Astrocyte of the cerebellum (primary cell): ENCODE measurements at regions not wholly inside any gene's neighbourhood (a gene's known extent, or its start where the extent isn't known, plus 50 kb on each side); places are given as distances from the start of the nearest gene placed in this dataset.

Experiments
- DNase-seq: peaks from one replicate; pipeline ENCODE4 v3.0.0-alpha.2; 2011; ENCODE audit warnings: low read depth
- H3K4me3 ChIP-seq: 2 replicates; pipeline ENCODE4 v1.5.1; 2011; ENCODE audit warnings: mild to moderate bottlenecking, low read depth, low read length, moderate library complexity
- in situ Hi-C: cut with HindIII; loops from 2 replicates; pipeline ENCODE4 v1.10.0; 2017; ENCODE audit warnings: low sequenced_read_pairs
- TF ChIP-seq, protein P1 (sequence below): IDR thresholded peaks from 2 replicates; pipeline ENCODE4 v1.5.1; 2012; ENCODE audit warnings: low read length, low read depth, moderate library complexity, mild to moderate bottlenecking; ENCODE audit errors: missing control alignments

DNA sequence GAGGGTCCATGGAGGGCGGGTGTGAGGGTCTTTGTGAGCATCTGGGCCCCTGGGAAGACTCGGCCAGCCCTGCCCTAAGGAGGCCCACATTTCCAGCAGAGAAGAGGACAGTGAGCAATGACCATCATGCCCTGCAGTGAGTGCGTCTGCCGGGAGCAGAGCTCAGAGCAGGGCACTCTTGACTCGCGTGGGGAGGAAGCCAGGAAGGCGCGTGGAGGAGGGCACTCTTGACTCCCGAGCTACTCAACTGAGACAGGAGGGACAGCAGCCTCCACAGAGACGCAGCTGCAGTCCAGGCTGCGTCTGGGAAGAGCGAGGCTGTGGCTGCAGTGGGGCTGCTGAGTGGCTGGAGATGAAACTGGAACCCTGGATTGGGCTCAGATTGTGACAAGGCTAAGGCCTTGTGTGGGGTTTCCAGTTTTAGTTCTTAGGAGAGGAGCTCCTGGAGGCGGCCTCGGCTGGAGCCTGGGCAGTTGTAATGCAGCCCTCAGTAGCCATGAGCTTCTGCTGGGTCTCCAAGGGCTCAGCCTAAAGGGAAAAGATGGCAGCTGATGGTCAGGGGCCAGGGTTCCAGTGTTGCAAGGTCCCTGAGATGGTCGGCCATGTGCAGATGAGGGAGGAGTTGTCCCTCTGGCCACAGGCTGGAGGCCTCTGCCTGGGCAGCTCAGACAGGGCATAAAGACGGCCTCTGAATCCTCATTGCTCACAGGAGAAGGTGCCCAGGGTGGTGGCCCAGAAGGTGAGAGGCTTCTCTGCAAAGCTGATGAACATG is 264.7 kb upstream of the B3GAT1 start:
- DNase-seq = no peak
- in situ Hi-C loops = no loop called here
- TF ChIP-seq, protein P1, sequence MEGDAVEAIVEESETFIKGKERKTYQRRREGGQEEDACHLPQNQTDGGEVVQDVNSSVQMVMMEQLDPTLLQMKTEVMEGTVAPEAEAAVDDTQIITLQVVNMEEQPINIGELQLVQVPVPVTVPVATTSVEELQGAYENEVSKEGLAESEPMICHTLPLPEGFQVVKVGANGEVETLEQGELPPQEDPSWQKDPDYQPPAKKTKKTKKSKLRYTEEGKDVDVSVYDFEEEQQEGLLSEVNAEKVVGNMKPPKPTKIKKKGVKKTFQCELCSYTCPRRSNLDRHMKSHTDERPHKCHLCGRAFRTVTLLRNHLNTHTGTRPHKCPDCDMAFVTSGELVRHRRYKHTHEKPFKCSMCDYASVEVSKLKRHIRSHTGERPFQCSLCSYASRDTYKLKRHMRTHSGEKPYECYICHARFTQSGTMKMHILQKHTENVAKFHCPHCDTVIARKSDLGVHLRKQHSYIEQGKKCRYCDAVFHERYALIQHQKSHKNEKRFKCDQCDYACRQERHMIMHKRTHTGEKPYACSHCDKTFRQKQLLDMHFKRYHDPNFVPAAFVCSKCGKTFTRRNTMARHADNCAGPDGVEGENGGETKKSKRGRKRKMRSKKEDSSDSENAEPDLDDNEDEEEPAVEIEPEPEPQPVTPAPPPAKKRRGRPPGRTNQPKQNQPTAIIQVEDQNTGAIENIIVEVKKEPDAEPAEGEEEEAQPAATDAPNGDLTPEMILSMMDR = no peak
- no peak overlapping the region for H3K4me3 ChIP-seq

DNA sequence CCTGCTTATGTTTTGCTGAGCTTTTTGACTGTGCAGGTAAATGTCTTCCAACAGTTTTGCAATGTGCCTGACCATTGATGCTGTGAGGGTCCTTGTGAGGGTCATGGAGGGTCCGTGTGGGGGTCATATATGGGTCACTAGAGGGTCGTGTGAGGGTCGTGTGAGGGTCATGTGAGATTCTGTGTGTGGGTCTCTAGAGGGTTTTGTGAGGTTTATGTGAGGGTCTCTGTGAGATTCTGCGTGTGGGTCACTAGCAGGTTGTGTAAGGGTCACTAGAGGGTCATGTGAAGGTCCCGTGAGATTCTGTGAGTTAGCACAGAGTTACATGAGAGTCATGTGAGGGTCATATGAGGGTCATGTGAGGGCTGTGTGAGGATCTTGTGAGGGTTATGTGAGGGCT is 263.9 kb upstream of the B3GAT1 start:
- in situ Hi-C loops = no loop called here
- TF ChIP-seq, protein P1 = no peak
- no peak overlapping the region for H3K4me3 ChIP-seq
- DNase-seq = no peak

DNA sequence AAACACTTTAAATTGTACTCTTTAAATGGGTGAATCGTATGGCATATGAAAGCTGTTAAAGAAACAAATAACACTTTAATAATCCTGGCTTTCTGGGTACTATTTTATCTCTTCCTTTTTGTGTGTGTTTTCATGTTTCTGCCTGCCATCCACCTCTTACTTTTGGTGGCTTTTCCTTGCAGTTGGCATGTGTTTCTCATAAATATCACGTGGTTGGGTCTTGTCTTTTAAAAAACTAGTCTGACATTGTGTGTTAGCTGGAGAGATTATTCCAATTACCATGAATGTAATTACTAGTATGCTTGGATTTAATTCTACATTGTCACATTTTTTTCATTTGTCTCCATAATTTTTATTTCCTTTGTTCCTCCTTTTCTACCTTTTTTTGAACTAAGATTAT is 262.9 kb upstream of the B3GAT1 start:
- no peak overlapping the region for H3K4me3 ChIP-seq
- TF ChIP-seq, protein P1 = no peak
- in situ Hi-C loops = no loop called here
- no peak for DNase-seq

GRCh38 chr11:134670961-134671370 is 258.9 kb upstream of the B3GAT1 start:
- TF ChIP-seq, protein P1 = no peak
- H3K4me3 ChIP-seq = no peak overlapping the region
- in situ Hi-C loops = no loop called here
- DNase-seq = no peak

DNA sequence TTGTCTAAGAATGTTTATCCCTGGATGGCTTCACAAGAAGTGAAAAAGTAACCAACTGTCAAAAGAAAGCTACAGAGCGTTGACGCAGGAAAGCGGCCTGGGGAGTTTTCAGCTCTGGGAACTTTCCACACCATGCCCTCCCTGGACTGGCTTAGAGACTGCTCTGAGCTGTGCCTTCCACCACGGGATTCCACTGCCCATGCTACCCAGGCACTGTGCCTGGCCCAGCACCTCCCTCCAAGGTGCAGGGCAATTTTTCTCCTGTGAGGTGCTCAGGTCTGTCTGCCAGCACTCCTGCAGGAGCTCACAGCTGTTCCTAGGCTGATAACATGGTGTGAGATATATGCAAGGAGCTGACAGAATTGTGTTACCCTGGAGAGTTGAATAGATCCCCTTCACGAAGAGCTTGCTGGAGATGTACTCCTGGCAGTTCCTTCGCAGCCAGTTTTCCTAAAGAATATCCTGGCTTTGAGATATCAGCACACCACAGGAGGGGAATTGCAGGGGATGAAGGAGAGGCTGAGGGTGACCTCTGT is 258.3 kb upstream of the B3GAT1 start:
- in situ Hi-C loops = no loop called here
- no peak for DNase-seq
- no peak overlapping the region for H3K4me3 ChIP-seq
- TF ChIP-seq, protein P1 = no peak

DNA sequence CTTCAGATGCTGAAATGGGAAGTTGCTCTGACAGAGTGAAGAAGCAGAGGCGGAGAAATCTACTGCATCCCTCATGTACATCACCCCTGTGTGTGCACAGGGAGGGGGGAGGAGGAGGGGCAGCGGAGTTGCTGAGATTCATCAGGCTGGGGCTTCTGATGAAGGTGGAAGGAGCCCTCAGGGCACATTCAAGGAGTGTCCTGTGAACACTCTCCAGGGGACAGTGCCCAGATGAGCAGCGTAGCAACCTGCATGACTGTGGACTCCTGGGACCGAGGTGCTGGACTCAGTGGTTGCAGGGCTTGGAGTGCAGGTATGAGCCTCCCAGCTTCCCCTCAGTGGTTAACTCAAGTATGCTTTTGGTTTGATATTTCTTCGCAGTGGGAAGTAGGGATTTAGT is 257.8 kb upstream of the B3GAT1 start:
- no peak overlapping the region for H3K4me3 ChIP-seq
- DNase-seq = no peak
- in situ Hi-C loops = no loop called here
- TF ChIP-seq, protein P1 = no peak
